Activated CD8-positive, alpha-beta T cell treated with anti-CD3 and anti-CD28 coated beads for 36 hours (primary cell): ENCODE measurements at regions not wholly inside any gene's neighbourhood (a gene's known extent, or its start where the extent isn't known, plus 50 kb on each side); places are given as distances from the start of the nearest gene placed in this dataset.
"Not testable (repeated sequence)": the region's sequence is repeated elsewhere in the genome, so short reads cannot be mapped to it uniquely, and the experiment has no call there.

ENCODE experiments used
- ATAC-seq: fragments of 200-7000 bp; cut with Tn5 transposase; one replicate; pipeline ENCODE4 v1.10.0; 2021; ENCODE audit warnings: mild to moderate bottlenecking, moderate library complexity
- CTCF ChIA-PET: fragments of 350-600 bp; sonication (Branson Sonifier 250); formaldehyde crosslinking; loops from one replicate; lab custom pipeline; 2021; ENCODE audit warnings: antibody characterized with exemption; lab: Charles Lee
- POLR2A ChIA-PET: fragments of 350-600 bp; sonication (Branson Sonifier 250); formaldehyde crosslinking; loops from one replicate; lab custom pipeline; 2021; ENCODE audit warnings: antibody characterized with exemption; lab: Charles Lee
- DNase-seq: peaks from one replicate; pipeline ENCODE4 v3.0.0-alpha.2; 2020
- H3K27ac Mint-ChIP-seq: one replicate; pipeline ENCODE4 v1.8.0; 2021; ENCODE audit warnings: mild to moderate bottlenecking, mixed read lengths
- H3K27me3 Mint-ChIP-seq: one replicate; pipeline ENCODE4 v1.8.0; 2021; ENCODE audit warnings: mixed read lengths
- H3K36me3 Mint-ChIP-seq: one replicate; pipeline ENCODE4 v1.8.0; 2021; ENCODE audit warnings: low read depth, mixed read lengths
- H3K4me1 Mint-ChIP-seq: one replicate; pipeline ENCODE4 v1.8.0; 2021; ENCODE audit warnings: low read depth, mixed read lengths
- H3K4me3 Mint-ChIP-seq: one replicate; pipeline ENCODE4 v1.8.0; 2021; ENCODE audit warnings: mild to moderate bottlenecking, moderate library complexity, mixed read lengths
- H3K9me3 Mint-ChIP-seq: one replicate; pipeline ENCODE4 v1.8.0; 2021; ENCODE audit warnings: mixed read lengths
- intact Hi-C: fragments of 100-400 bp; cut with micrococcal nuclease; formaldehyde crosslinking; loops from one replicate; pipeline ENCODE4 v1.10.0; 2022
- TF ChIP-seq, protein P1 (sequence below): fragments of 200-600 bp; IDR thresholded peaks from one replicate; pipeline ENCODE4 v1.8.0; 2022; ENCODE audit warnings: antibody characterized with exemption, mild to moderate bottlenecking

DNA sequence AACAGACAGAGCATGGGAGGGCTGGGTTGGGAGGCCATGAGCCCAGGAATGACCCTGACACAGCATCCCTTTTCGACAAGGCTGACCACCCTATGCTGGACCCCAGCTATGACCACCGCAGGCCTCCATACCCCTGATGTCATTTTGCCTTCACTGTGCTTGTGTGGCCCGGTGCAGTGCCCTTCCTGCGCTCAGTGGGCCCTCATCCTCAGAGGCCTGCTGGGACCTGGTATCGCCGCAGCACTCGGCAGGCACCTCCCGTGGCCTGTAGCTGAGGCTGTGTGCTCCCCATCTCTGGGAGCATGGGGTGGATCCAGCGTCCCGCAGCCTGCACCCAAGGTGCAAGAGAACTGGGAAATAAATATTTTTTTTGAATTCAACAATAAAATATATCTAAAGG lies 73.1 kb upstream of the MEF2A start:
- no peak overlapping the region for H3K27ac Mint-ChIP-seq
- H3K4me3 Mint-ChIP-seq: no peak overlapping the region
- ChIA-PET CTCF (no interaction called here), POLR2A (interaction anchor here (0.7 to 1.3 kb wide), 2 partner anchors 10 to 11 kb away, joined by 3 to 4 read pairs; no protein-coding TSS in a partner anchor)
- intact Hi-C loops: no loop called here
- no peaks in the 10 kb centered on the region for H3K36me3 Mint-ChIP-seq
- H3K9me3 Mint-ChIP-seq: no peaks in the 10 kb centered on the region
- H3K4me1 Mint-ChIP-seq: peaks cover 11% of the 10 kb centered on the region
- H3K27me3 Mint-ChIP-seq: no peaks in the 10 kb centered on the region
- DNase-seq (no peak), ATAC-seq (no peak)
- TF ChIP-seq, protein P1, sequence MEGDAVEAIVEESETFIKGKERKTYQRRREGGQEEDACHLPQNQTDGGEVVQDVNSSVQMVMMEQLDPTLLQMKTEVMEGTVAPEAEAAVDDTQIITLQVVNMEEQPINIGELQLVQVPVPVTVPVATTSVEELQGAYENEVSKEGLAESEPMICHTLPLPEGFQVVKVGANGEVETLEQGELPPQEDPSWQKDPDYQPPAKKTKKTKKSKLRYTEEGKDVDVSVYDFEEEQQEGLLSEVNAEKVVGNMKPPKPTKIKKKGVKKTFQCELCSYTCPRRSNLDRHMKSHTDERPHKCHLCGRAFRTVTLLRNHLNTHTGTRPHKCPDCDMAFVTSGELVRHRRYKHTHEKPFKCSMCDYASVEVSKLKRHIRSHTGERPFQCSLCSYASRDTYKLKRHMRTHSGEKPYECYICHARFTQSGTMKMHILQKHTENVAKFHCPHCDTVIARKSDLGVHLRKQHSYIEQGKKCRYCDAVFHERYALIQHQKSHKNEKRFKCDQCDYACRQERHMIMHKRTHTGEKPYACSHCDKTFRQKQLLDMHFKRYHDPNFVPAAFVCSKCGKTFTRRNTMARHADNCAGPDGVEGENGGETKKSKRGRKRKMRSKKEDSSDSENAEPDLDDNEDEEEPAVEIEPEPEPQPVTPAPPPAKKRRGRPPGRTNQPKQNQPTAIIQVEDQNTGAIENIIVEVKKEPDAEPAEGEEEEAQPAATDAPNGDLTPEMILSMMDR: no peak

DNA sequence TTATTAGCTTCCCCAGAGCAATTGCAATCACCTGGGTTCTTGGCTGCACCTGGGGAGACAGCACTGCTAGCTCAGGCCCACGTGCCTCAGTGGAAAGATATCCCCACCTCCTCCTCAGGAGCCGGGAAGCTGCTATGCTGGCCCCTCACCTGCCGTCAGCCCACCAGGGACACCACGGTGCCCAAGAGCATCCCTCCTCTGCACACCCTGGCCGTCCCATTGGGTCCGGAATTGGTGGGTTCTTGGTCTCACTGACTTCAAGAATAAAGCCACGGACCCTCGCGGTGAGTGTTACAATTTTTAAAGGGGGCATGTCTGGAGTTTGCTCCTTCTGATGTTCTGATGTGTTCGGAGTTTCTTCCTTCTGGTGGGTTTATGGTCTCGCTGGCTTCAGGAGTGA lies 72.3 kb upstream of the MEF2A start:
- TF ChIP-seq, protein P1: no peak
- DNase-seq (no peak), ATAC-seq (no peak)
- Mint-ChIP-seq H3K4me3 (no peak overlapping the region), H3K9me3 (no peaks in the 10 kb centered on the region), H3K27me3 (no peaks in the 10 kb centered on the region), H3K4me1 (peaks cover 11% of the 10 kb centered on the region), H3K27ac (no peak overlapping the region), H3K36me3 (no peaks in the 10 kb centered on the region)
- POLR2A ChIA-PET: interaction anchor here (1.3 kb wide), 1 partner anchor 9 kb away, joined by 4 read pairs; no protein-coding TSS in a partner anchor
- intact Hi-C loops: no loop called here
- CTCF ChIA-PET: no interaction called here

DNA sequence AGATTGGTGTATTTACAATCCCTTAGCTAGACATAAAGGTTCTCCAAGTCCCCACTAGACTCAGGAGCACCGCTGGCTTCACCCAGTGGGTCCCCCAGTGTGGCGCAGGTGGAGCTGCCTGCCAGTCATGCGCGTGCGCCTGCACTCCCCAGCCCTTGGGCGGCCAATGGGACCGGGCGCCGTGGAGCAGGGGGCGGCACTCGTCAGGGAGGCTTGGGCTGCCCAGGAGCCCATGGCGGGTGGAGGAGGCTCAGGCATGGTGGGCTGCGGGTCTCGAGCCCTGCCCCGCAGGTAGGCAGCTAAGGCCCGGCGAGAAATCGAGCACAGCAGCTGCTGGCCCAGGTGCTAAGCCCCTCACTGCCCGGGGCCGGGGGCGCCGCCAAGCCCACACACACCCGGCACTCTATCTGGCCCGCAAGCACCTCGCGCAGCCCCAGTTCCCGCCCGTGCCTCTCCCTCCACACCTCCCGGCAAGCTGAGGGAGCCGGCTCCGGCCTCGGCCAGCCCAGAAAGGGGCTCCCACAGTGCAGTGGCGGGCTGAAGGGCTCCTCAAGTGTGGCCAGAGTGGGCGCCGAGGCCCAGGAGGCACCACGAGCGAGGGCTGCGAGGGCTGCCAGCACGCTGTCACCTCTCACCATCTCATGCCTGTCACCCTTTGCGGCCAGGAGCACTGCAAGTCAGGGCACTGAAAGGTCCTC lies 71.1 kb upstream of the MEF2A start:
- intact Hi-C loops, H3K36me3 Mint-ChIP-seq, DNase-seq, ATAC-seq, H3K9me3 Mint-ChIP-seq, H3K27ac Mint-ChIP-seq, H3K27me3 Mint-ChIP-seq, H3K4me3 Mint-ChIP-seq: not testable (repeated sequence)
- POLR2A ChIA-PET: interaction anchor here (1.1 kb wide), 1 partner anchor 11 kb away, joined by 3 read pairs; no protein-coding TSS in a partner anchor
- CTCF ChIA-PET: interaction anchor here (0.8 to 1.2 kb wide), 2 partner anchors 10 to 210 kb away, joined by 3 to 5 read pairs; no protein-coding TSS in a partner anchor
- peaks cover 11% of the 10 kb centered on the region for H3K4me1 Mint-ChIP-seq

DNA sequence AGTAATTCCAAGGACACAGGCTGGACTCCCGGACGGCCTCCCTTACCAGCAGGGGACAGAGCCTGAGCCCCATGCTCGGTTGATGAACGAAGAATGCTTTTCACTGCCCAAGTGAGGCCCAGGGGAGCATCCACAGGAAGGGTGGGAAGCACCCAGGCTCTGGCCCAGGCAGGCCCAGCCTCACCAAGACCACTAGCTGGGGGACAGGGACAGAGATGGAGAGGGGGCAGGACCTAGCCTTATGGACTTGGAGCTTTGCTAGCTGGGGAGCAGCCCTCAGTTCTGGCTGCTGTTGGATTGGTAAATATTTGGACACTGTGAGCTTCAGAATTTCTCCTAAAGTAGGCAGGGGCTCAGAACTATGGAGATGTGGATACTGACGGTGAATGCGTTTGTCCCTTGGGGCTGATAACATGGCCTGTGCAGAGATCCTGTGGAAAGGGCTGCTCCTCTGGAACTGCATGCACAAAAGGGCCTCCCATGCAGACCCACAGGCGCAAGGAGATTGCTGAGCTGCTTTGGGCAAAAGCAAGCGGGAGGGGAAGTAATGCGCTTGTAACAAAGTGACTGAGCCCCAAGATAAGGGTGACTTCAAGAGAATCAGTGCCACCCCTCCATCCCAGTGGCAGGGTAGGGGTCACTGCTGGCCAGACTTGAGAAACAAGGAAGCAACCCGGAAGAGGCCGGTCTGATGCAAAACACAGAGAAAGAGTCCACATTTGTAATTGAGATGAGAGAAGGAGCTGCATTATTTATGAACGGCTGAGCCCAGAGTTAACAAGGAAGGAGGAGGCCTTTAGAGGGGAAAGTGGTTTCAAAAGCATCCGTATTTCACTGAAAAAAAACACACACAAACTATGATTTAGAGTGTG lies 70.1 kb upstream of the MEF2A start:
- no peaks in the 10 kb centered on the region for H3K9me3 Mint-ChIP-seq
- peaks cover 3% of the 10 kb centered on the region for H3K27me3 Mint-ChIP-seq
- H3K27ac Mint-ChIP-seq: peak overlapping the region; percentile 75
- ChIA-PET POLR2A (interaction anchor here (1.1 kb wide), 1 partner anchor 12 kb away, joined by 3 read pairs; no protein-coding TSS in a partner anchor), CTCF (interaction anchor here (0.6 to 0.7 kb wide), 2 partner anchors 209 to 374 kb away, joined by 3 to 4 read pairs; no protein-coding TSS in a partner anchor)
- H3K36me3 Mint-ChIP-seq: no peaks in the 10 kb centered on the region
- intact Hi-C loops: no loop called here
- ATAC-seq: peak; percentile 75
- DNase-seq: no peak
- H3K4me3 Mint-ChIP-seq: no peak overlapping the region
- TF ChIP-seq, protein P1: no peak
- H3K4me1 Mint-ChIP-seq: peaks cover 16% of the 10 kb centered on the region

DNA sequence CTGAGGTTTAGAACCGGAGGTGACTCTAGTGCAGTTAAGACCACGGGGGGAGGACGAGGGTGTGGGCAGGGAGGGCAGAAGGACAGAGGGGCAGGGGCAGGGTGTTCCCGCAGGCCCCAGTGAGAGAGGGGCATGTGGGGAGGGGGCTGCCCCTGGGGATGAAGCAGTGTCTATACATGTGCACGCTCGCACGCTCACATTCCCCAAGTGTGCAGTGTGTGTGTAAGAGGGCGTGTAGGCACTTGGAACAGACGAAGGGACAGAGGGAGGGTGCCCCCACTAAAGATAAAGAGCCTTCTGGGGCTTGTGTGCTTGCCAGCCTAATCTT lies 69.5 kb upstream of the MEF2A start:
- TF ChIP-seq, protein P1: no peak
- Mint-ChIP-seq H3K4me1 (peaks cover 22% of the 10 kb centered on the region), H3K9me3 (no peaks in the 10 kb centered on the region), H3K36me3 (no peaks in the 10 kb centered on the region), H3K4me3 (no peak overlapping the region), H3K27ac (peak overlapping the region; percentile 75), H3K27me3 (peaks cover 3% of the 10 kb centered on the region)
- POLR2A ChIA-PET: no interaction called here
- CTCF ChIA-PET: no interaction called here
- intact Hi-C loops: no loop called here
- DNase-seq (no peak), ATAC-seq (no peak)
